ENCODE measurements at regions not wholly inside any gene's neighbourhood (a gene's known extent, or its start where the extent isn't known, plus 50 kb on each side); places are given as distances from the start of the nearest gene placed in this dataset.
A peak's percentile ranks its signal among the peaks of the same experiment; 100 is the strongest.
"Not testable (repeated sequence)": the region's sequence is repeated elsewhere in the genome, so short reads cannot be mapped to it uniquely, and the experiment has no call there.

GRCh38 chr12:124647316-124647715 is 79.9 kb upstream of the NCOR2 start:
- Histone ChIP-seq H3K36me3 (ENCODE audit: control insufficient read depth, insufficient read depth, low read length) (no peaks in the 10 kb centered on the region), H3K27me3 (ENCODE audit: control insufficient read depth, insufficient read depth, low read length) (no peaks in the 10 kb centered on the region), H3K4me3 (ENCODE audit: low read length) (no peak overlapping the region), H3K27ac (ENCODE audit: low read depth, low read length) (no peak overlapping the region), H3K4me1 (ENCODE audit: control insufficient read depth, insufficient read depth, low read length) (peaks cover 3% of the 10 kb centered on the region), H3K9ac (ENCODE audit: low read length) (no peak overlapping the region)

DNA sequence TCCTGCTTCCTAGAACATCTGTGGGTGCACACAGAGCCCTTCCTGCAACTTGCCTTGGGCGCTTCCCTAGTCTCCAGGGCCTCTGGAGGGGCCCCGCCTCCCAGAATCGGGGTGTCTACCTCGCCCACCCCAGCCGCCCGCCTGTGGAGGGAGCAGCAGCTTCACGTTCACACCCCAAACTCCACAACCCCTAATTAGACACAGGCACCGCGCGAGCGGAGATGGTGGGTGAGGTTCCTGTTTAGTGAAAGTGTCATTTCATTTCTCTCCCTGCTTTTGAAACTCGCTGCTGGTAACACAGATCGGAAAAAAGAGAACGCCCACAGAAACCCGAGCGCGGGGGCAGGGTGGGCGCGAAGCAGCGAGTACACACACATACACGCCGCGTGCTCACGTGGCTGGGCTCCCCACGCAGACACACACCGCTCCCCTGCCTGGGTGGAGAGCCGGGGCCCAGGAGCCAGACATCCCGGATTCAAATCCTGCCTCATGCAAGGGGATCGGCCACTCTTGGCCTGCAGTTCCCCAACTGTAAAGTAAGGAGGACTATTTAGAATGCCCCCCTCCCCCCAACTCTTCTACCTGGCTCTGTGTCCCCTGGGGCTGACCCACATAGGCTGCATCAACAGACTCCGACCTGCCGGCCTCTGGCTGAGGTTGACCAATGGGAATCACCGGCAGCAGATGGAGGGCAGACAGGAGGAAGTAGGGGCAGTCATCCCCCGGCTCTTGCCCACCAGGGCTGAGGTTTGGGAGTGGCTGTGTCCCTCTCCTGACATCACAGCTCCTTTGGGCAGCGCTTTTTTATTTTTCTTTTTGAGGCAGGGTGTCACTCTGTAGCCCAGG is 79.2 kb upstream of the NCOR2 start:
- peaks cover 3% of the 10 kb centered on the region for H3K4me1 ChIP-seq (ENCODE audit: control insufficient read depth, insufficient read depth, low read length)
- H3K36me3 ChIP-seq (ENCODE audit: control insufficient read depth, insufficient read depth, low read length): no peaks in the 10 kb centered on the region
- H3K9ac ChIP-seq (ENCODE audit: low read length): no peak overlapping the region
- no peak overlapping the region for H3K4me3 ChIP-seq (ENCODE audit: low read length)
- H3K27me3 ChIP-seq (ENCODE audit: control insufficient read depth, insufficient read depth, low read length): no peaks in the 10 kb centered on the region
- peak overlapping the region; percentile 2 for H3K27ac ChIP-seq (ENCODE audit: low read depth, low read length)

- H3K27me3 ChIP-seq (ENCODE audit: control insufficient read depth, insufficient read depth, low read length): no peaks in the 10 kb centered on the region
- H3K27ac ChIP-seq (ENCODE audit: low read depth, low read length): no peak overlapping the region
- no peak overlapping the region for H3K9ac ChIP-seq (ENCODE audit: low read length)
- H3K4me3 ChIP-seq (ENCODE audit: low read length): no peak overlapping the region
- peaks cover 3% of the 10 kb centered on the region for H3K4me1 ChIP-seq (ENCODE audit: control insufficient read depth, insufficient read depth, low read length)
- no peaks in the 10 kb centered on the region for H3K36me3 ChIP-seq (ENCODE audit: control insufficient read depth, insufficient read depth, low read length)
Measured at GRCh38 chr12:124645530-124646244, 78.3 kb upstream of the NCOR2 start.

DNA sequence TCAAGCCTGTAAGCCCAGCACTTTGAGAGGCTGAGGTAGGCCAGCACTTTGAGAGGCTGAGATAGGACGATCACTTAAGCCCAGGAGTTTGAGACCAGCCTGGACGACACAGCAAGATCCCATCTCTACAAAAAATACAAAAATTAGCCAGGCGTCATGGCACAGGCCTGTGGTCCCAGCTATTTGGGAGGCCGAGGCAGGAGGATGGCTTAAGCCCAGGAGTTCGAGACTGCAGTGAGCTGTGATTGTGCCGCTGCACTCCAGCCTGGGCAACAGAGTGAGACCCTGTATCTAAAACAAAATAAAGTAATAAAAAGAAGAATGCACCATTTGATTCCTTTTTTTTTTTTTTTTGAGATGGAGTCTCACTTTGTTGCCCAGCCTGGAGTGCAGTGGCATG is 76.4 kb upstream of the NCOR2 start:
- not testable (repeated sequence) for H3K4me1 ChIP-seq (ENCODE audit: control insufficient read depth, insufficient read depth, low read length); H3K4me3 ChIP-seq (ENCODE audit: low read length); H3K27me3 ChIP-seq (ENCODE audit: control insufficient read depth, insufficient read depth, low read length); H3K9ac ChIP-seq (ENCODE audit: low read length); H3K27ac ChIP-seq (ENCODE audit: low read depth, low read length); H3K36me3 ChIP-seq (ENCODE audit: control insufficient read depth, insufficient read depth, low read length)

- no peak overlapping the region for H3K4me3 ChIP-seq (ENCODE audit: low read length)
- no peak overlapping the region for H3K9ac ChIP-seq (ENCODE audit: low read length)
- H3K36me3 ChIP-seq (ENCODE audit: control insufficient read depth, insufficient read depth, low read length): no peaks in the 10 kb centered on the region
- H3K27me3 ChIP-seq (ENCODE audit: control insufficient read depth, insufficient read depth, low read length): no peaks in the 10 kb centered on the region
- H3K4me1 ChIP-seq (ENCODE audit: control insufficient read depth, insufficient read depth, low read length): peaks cover 3% of the 10 kb centered on the region
- no peak overlapping the region for H3K27ac ChIP-seq (ENCODE audit: low read depth, low read length)
Measured at GRCh38 chr12:124642105-124642504, 74.7 kb upstream of the NCOR2 start.

DNA sequence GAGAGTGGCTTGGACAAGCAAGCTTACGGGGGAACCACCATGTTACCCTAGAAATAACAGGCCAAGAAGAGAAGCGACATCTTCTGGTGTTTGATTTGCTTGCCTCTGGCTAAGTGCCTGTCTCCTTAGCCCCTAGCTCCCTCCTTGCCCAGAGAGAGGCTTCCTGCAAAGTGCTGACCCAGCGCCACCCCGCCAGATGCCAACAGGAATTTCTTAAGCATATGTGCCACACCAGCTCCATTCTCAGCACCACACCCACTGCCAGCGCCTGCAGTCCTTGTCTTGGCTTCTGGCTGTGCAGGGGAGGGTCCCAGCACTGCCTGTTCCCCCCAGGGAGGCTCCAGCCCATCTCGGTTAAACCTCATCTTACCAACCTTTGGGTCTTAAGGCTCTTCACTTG is 74.2 kb upstream of the NCOR2 start:
- Histone ChIP-seq H3K9ac (ENCODE audit: low read length) (no peak overlapping the region), H3K4me3 (ENCODE audit: low read length) (no peak overlapping the region), H3K36me3 (ENCODE audit: control insufficient read depth, insufficient read depth, low read length) (no peaks in the 10 kb centered on the region), H3K27ac (ENCODE audit: low read depth, low read length) (no peak overlapping the region), H3K4me1 (ENCODE audit: control insufficient read depth, insufficient read depth, low read length) (peaks cover 3% of the 10 kb centered on the region), H3K27me3 (ENCODE audit: control insufficient read depth, insufficient read depth, low read length) (no peaks in the 10 kb centered on the region)

DNA sequence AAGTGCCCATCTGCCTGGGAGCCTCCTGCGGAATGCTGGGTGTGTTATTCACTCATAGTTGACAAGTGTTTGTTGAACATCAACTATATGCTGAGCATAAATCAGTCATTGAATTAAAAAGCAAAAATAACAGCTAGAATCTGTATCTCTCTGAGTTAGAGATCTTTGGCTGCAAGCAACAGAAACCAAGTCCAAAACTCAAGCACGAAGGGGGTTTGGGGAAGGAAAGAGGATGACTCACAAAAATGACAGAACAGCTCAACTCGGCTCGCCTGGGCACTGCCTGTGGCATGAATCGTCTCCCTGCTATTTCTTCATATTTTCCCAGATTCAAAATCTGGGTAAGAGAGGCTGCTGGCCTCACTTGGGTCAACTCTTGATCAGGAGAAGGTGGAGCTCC is 72.6 kb upstream of the NCOR2 start:
- Histone ChIP-seq H3K27me3 (ENCODE audit: control insufficient read depth, insufficient read depth, low read length) (no peaks in the 10 kb centered on the region), H3K27ac (ENCODE audit: low read depth, low read length) (no peak overlapping the region), H3K4me3 (ENCODE audit: low read length) (no peak overlapping the region), H3K4me1 (ENCODE audit: control insufficient read depth, insufficient read depth, low read length) (no peaks in the 10 kb centered on the region), H3K36me3 (ENCODE audit: control insufficient read depth, insufficient read depth, low read length) (no peaks in the 10 kb centered on the region), H3K9ac (ENCODE audit: low read length) (no peak overlapping the region)

DNA sequence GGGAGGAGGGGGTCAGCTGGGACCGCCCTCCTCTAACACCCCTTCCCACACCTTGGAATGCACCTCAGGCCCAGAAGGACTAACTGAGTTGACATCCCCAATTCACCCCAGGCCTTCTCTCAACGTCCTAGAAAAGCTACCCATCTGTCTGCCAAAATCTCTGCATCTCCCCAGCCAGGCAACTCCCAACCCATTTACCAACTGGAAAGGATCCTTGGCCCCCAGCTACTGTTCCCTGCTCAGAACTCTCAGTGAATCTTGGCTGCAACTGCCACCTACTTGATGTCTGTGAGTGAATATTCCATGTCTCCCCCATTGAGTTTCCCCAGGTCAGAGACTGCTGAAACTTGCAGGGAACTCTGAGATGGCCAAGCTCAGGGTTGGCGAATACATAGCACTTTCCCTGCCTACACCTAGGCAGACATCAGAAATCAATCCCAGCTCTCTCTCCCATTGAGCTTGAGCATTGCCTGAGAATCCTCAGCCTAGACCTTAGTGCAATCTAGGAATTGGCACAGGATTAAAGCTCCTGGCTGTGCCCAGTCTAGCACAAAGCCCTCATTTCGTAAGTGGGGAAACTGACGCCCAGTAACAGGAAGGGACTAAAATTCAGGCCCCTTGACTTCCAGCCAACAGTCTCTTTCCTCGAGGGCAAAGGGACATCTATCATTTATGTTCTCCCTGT is 71.9 kb upstream of the NCOR2 start:
- H3K4me1 ChIP-seq (ENCODE audit: control insufficient read depth, insufficient read depth, low read length): no peaks in the 10 kb centered on the region

GRCh38 chr12:124637581-124637981 is 70.2 kb upstream of the NCOR2 start:
- Histone ChIP-seq H3K4me3 (ENCODE audit: low read length) (no peak overlapping the region), H3K9ac (ENCODE audit: low read length) (peak overlapping the region; percentile 4), H3K27ac (ENCODE audit: low read depth, low read length) (no peak overlapping the region), H3K36me3 (ENCODE audit: control insufficient read depth, insufficient read depth, low read length) (no peaks in the 10 kb centered on the region), H3K27me3 (ENCODE audit: control insufficient read depth, insufficient read depth, low read length) (no peaks in the 10 kb centered on the region), H3K4me1 (ENCODE audit: control insufficient read depth, insufficient read depth, low read length) (no peaks in the 10 kb centered on the region)

More for the DNA sequence above, 71.9 kb upstream of the NCOR2 start:
- Histone ChIP-seq H3K27me3 (ENCODE audit: control insufficient read depth, insufficient read depth, low read length) (no peaks in the 10 kb centered on the region), H3K36me3 (ENCODE audit: control insufficient read depth, insufficient read depth, low read length) (no peaks in the 10 kb centered on the region), H3K27ac (ENCODE audit: low read depth, low read length) (no peak overlapping the region), H3K9ac (ENCODE audit: low read length) (no peak overlapping the region), H3K4me3 (ENCODE audit: low read length) (no peak overlapping the region)

GRCh38 chr12:124637163-124637562 is 69.8 kb upstream of the NCOR2 start:
- no peaks in the 10 kb centered on the region for H3K36me3 ChIP-seq (ENCODE audit: control insufficient read depth, insufficient read depth, low read length)
- H3K4me1 ChIP-seq (ENCODE audit: control insufficient read depth, insufficient read depth, low read length): no peaks in the 10 kb centered on the region
- H3K27me3 ChIP-seq (ENCODE audit: control insufficient read depth, insufficient read depth, low read length): no peaks in the 10 kb centered on the region
- no peak overlapping the region for H3K4me3 ChIP-seq (ENCODE audit: low read length)
- H3K9ac ChIP-seq (ENCODE audit: low read length): peak overlapping the region; percentile 4
- H3K27ac ChIP-seq (ENCODE audit: low read depth, low read length): no peak overlapping the region

DNA sequence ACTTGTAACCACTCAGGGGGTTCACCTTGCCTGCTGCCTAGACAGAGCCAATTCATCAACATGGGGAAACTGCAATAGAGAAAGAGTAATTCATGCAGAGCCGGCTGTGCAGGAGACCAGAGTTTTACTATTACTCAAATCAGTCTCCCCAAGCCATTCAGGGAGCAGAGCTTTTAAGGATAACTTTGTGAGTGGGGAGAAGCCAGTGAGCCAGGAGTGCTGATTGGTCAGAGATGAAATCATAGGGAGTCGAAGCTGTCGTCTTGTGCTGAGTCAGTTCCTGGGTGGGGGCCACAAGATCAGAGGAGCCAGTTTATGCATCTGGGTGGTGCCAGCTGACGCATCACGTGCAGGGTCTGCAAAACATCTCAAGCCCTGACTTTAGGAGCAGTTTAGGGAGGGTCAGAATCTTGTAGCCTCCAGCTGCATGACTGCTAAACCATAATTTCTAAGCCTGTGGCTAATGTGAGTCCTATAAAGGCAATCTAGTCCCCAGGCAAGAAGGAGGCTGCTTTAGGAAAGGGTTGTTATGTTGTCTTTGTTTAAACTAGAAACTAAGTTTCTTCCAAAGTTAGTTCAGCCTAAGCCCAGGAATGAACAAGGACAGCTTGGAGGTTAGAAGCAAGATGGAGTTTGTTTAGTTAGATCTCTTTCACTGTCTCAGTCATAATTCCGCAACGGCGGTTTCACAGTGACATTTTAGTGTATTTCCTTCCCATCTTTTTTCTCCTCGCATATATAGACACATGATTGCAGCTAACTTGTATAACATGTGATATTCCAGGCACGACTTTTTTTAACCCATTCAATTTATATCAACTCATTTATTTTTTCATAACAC is 68.9 kb upstream of the NCOR2 start:
- peak overlapping the region; percentile 60 for H3K27ac ChIP-seq (ENCODE audit: low read depth, low read length)
- no peak overlapping the region for H3K9ac ChIP-seq (ENCODE audit: low read length)
- H3K4me1 ChIP-seq (ENCODE audit: control insufficient read depth, insufficient read depth, low read length): no peaks in the 10 kb centered on the region
- no peaks in the 10 kb centered on the region for H3K27me3 ChIP-seq (ENCODE audit: control insufficient read depth, insufficient read depth, low read length)
- H3K36me3 ChIP-seq (ENCODE audit: control insufficient read depth, insufficient read depth, low read length): no peaks in the 10 kb centered on the region
- no peak overlapping the region for H3K4me3 ChIP-seq (ENCODE audit: low read length)

DNA sequence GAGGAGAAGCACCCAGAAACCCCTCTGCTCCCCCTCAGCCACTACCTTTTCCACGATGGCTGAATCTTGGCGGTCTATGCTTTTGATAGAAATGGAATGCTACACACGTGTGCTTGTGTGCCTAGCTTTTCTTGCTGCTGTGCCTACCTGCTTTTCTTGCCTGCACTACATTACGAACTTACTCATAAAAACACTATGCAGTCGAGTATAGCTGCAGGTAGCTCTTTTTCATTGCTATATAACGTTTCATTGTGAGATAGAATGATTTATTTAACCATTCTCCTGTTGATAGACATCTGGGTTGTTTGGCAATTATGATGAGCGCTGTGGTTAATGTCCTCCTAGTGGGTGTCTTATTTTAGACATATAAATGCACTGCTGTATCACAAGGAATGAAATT is 67.9 kb upstream of the NCOR2 start:
- Histone ChIP-seq H3K4me1 (ENCODE audit: control insufficient read depth, insufficient read depth, low read length) (no peaks in the 10 kb centered on the region), H3K9ac (ENCODE audit: low read length) (no peak overlapping the region), H3K27ac (ENCODE audit: low read depth, low read length) (no peak overlapping the region), H3K36me3 (ENCODE audit: control insufficient read depth, insufficient read depth, low read length) (no peaks in the 10 kb centered on the region), H3K4me3 (ENCODE audit: low read length) (no peak overlapping the region), H3K27me3 (ENCODE audit: control insufficient read depth, insufficient read depth, low read length) (no peaks in the 10 kb centered on the region)
